ENCODE measurements at regions not wholly inside any gene's neighbourhood (a gene's known extent, or its start where the extent isn't known, plus 50 kb on each side); places are given as distances from the start of the nearest gene placed in this dataset.

GRCh38 chr2:109721626-109722025, 72.5 kb upstream of the RGPD5 start (continued):
- no peak for TF ChIP-seq ZBTB33 (IDR thresholded peaks at IDR 0.05; ENCODE audit: extremely low read depth, insufficient replicate concordance, low read length)
- no peak for TF ChIP-seq CTCF (IDR thresholded peaks at IDR 0.05 in 2 of 3, conservative IDR thresholded peaks at IDR 0.05 in 1 of 3; ENCODE audit: borderline replicate concordance in 1 of 3, insufficient read depth in 1 of 3, low read depth in 2 of 3, low read length in 2 of 3)

- ATAC-seq (no peak), DNase-seq (ENCODE audit: low read depth, low spot score) (no peak)
- Histone ChIP-seq H3K36me3 (ENCODE audit: control insufficient read depth in 1 of 2, insufficient read depth in 2 of 2, low read length in 2 of 2) (no peaks in the 10 kb centered on the region), H3K9ac (ENCODE audit: low read length) (no peak overlapping the region), H3K4me2 (ENCODE audit: low read length) (no peak overlapping the region), H2AFZ (ENCODE audit: low read depth, low read length, poor library complexity, severe bottlenecking) (no peak overlapping the region), H3K9me3 (ENCODE audit: control insufficient read depth in 1 of 2, insufficient read depth in 1 of 2, low read depth in 1 of 2, low read length in 2 of 2) (no peaks in the 10 kb centered on the region), H3K4me1 (ENCODE audit: control insufficient read depth in 1 of 2, insufficient read depth in 2 of 2, low read length in 2 of 2) (no peaks in the 10 kb centered on the region), H3K79me2 (ENCODE audit: insufficient read depth, low read length) (no peaks in the 10 kb centered on the region), H3K9me2 (ENCODE audit: insufficient read depth) (no peaks in the 10 kb centered on the region), H3K27ac (ENCODE audit: low read depth, low read length) (no peak overlapping the region), H3K27me3 (ENCODE audit: insufficient read depth, low read length) (no peaks in the 10 kb centered on the region), H4K20me1 (ENCODE audit: insufficient read depth) (no peaks in the 10 kb centered on the region), H3K4me3 (replicated peaks in 1 of 2; ENCODE audit: low read depth in 1 of 2, low read length in 2 of 2) (no peak overlapping the region)
- intact Hi-C loops (cut with micrococcal nuclease): no loop called here
- POLR2A ChIA-PET: no interaction called here
- BruUV-seq (replicated peaks): no TSS peak
- CTCF ChIA-PET: no interaction called here
- RAD21 ChIA-PET (ENCODE audit: low non-redundant PET in 1 of 2, low total read pairs in 2 of 2, uncharacterized antibody in 2 of 2, unreplicated experiment in 2 of 2): no interaction called here
- TF ChIP-seq CBX3 (IDR thresholded peaks at IDR 0.05; ENCODE audit: low read depth) (no peak), SP1 (IDR thresholded peaks at IDR 0.05; ENCODE audit: low read depth) (no peak), EZH2 (IDR thresholded peaks at IDR 0.05) (no peak), POLR2A (IDR thresholded peaks at IDR 0.05; ENCODE audit: borderline replicate concordance, extremely low read depth, insufficient read depth, insufficient read length) (no peak), EZH2phosphoT487 (IDR thresholded peaks at IDR 0.05; ENCODE audit: borderline replicate concordance) (no peak), ZNF274 (IDR thresholded peaks at IDR 0.05; ENCODE audit: low read depth, low read length) (no peak), EGR1 (IDR thresholded peaks at IDR 0.05; ENCODE audit: low read depth) (no peak), RAD21 (IDR thresholded peaks at IDR 0.05; ENCODE audit: low read depth) (no peak), ZFX (IDR thresholded peaks at IDR 0.05) (no peak), YY1 (IDR thresholded peaks at IDR 0.05; ENCODE audit: extremely low read depth, insufficient replicate concordance, low read depth, low read length) (no peak), SRF (IDR thresholded peaks at IDR 0.05; ENCODE audit: low read depth) (no peak), FOSL1 (IDR thresholded peaks at IDR 0.05; ENCODE audit: low read depth) (no peak), TCF7L2 (IDR thresholded peaks at IDR 0.05; ENCODE audit: borderline replicate concordance, extremely low read depth, insufficient read depth, insufficient read length) (no peak), SIN3A (IDR thresholded peaks at IDR 0.05; ENCODE audit: low read depth) (no peak), ATF3 (IDR thresholded peaks at IDR 0.05) (no peak), CTCF (IDR thresholded peaks at IDR 0.05 in 2 of 3, conservative IDR thresholded peaks at IDR 0.05 in 1 of 3; ENCODE audit: borderline replicate concordance in 1 of 3, insufficient read depth in 1 of 3, low read depth in 2 of 3, low read length in 2 of 3) (no peak)
Measured at GRCh38 chr2:109722026-109722425, 72.1 kb upstream of the RGPD5 start.
